ENCODE measurements at regions not wholly inside any gene's neighbourhood (a gene's known extent, or its start where the extent isn't known, plus 50 kb on each side); places are given as distances from the start of the nearest gene placed in this dataset.

DNA sequence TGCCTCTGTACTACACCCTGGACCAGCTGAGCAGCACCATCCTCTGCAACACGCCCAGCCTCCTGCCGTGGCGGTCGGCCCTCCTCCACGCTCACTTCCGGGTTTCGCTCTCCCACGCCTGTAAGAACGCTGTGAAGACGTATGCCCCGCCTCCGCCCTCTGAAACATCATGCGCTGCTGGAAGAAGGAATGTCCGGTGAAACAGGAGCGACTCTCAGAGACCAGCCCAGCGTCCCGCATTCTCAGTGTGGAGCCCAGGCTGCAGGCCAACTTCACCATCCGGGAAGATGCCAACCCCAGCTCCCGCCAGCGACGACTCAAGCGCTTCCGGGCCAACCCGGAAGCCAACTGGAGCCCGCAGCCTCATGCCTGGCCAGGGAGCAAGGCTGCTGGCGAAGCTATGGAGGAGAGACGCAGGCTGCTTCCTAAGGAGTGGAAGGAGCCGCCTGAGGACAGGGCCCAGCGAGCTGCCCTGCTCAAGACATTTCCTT lies 186.1 kb upstream of the SLITRK2 start:
- no peak for DNase-seq (ENCODE audit: low read depth)

DNA sequence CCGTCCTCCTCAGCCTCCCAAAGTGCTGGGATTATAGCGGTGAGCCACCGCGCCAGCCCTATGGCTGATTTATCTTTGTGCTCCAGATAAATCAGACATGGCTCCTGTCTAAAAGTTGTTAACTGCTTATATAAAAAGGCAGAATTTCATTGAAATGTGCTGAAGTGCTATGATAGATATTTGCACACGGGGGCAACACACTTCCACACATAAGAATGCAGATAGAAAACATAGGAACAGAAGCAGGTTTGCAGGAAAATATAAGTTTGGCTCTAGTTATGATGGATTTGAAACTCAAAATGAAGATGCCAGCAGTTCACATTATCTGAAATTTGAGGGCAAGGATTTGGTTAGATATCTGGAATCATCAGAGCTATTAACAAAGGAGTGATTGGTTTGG lies 163.1 kb upstream of the SLITRK2 start:
- DNase-seq (ENCODE audit: low read depth): no peak

DNA sequence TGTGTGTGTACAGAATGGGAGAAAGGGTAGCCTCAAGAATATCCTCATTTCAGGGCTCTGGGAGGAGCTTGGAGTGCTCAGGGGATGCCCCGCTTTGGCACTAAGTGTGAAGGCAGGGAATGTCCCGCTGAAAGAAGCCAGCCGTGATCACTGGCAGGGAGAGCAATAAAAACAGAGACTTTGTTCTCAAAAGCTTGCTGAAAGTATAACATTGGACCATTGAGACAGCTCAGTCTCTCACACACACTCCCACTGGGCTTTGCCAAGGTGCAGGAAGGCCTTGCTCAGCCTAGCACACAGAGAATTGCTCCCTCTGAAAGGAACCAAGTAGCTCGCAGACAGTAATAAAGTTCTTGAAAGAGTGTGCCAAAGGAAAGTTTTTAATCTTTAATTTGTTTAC lies 143.8 kb upstream of the SLITRK2 start:
- no peak for DNase-seq (ENCODE audit: low read depth)

DNA sequence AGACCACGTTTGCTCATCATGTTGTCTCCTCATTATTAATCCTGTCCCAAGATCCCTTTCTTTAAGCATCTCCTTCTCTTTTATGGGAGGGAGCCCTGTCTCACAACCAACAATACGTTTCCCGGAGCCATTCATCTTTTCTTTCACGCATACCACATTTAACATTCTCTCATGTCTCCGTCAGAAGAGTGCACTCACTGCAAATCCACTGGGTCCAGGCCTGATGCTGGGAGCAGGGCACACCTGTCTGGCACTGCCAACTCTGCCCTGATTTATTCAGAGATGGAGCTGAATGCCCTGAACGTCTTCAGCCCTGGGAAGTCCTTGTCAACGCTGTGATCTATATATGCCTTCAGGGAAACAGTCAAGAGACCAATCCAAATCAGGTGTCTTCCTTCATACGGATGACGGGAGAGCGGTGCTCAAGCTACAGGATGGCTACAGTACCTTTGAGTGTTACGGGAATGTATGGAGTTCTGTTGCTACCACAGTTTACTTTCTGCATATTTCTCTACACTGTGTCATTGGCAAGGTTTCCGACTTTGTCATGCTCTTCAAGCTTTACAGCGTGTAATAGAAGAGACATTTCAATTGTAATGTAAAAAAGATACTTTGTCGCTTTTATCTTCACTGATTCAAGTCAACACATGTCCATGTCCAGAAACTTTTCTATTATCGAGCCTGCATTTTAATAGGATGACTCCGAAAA lies 140.4 kb upstream of the SLITRK2 start:
- DNase-seq (ENCODE audit: low read depth): no peak

DNA sequence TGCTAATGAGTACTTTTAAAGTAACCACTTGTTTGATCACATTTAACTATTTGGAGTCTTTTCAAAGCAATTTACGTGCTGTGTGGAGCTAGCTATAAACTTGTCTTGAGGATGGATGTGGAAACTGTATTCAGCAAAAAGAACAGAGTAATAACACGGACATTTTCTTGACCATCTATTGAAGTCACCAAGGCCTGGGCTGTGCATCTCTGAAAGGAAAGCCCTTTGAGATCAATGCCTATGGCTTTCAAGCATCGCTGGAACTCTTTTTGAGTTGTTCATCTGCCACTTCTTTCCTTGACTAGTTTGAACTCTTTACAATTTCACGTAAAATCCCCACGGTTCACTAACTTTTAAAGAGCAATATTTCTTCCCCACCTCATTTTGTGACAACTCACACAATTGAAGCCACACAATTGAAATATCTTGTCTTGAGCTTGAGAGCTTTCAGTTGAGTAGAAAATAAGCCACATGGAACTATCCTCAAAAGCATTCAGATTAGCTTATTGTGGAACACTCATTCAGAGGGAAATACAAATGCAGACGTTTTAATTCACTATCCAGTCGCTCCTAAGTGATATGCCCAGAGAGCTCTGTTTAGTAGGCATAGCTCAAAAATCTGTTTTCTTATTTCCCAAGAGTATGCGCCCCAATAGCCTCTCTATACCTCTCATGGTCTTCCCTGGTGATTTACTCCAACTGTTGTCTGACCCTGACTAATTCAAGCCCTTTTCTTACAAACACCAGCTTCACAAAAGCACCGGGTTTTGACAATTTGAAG lies 134.9 kb upstream of the SLITRK2 start:
- no peak for DNase-seq (ENCODE audit: low read depth)

DNA sequence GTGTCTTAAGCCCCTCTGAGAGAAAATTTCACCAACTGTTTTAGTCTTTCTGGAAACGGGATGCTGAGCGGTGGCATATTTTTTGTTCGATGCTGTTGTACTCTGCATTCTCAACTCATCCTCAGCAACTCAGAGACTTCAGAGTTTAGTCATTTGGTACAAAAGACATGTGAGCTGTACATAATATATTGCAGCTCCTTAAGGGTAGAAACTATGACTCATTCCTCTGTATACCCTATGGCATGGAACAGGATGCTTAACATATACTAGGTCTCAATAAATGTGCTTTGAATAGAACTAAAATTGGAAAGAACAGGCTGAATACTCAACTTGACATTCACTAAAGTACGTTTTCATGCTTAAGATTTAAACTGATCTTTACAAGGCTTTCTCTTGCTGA lies 130.5 kb upstream of the SLITRK2 start:
- DNase-seq (ENCODE audit: low read depth): no peak

DNA sequence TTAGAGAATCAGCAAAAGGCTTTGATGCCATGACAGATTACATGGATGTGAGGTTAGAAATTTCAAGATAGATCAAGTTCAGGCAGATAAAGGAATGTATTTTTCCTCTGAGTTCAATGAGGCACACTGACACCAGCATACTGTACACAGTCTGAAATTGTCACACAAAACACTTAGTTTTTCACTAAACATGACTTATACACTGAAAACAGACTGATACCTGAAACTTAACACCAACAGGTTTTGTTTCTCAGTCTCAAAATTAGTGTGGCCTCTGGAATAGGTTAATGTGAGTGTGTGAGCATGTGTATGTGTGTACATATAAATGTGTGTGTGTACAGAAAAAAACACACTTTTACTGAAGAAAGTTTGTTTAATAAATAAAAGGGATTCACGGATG lies 129.9 kb upstream of the SLITRK2 start:
- no peak for DNase-seq (ENCODE audit: low read depth)

DNA sequence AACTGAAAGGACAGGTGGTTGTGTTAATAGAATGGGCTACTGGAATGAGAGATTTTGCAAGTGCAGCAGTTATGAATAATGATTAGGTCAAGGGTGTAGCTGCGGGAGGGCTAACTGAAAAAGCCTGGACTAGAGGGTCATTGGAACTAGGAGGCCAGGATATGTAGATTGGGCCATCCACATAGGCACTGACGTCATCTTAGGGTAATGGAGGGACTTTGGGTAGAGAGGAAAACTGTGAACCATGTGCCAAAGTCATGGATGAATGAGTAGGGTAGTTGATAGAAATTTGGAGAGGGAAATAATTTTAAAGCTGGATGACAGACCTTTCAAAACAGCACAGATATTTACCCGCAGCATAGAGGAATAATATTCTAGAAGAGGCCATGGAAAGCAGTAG lies 123.6 kb upstream of the SLITRK2 start:
- DNase-seq (ENCODE audit: low read depth): no peak

DNA sequence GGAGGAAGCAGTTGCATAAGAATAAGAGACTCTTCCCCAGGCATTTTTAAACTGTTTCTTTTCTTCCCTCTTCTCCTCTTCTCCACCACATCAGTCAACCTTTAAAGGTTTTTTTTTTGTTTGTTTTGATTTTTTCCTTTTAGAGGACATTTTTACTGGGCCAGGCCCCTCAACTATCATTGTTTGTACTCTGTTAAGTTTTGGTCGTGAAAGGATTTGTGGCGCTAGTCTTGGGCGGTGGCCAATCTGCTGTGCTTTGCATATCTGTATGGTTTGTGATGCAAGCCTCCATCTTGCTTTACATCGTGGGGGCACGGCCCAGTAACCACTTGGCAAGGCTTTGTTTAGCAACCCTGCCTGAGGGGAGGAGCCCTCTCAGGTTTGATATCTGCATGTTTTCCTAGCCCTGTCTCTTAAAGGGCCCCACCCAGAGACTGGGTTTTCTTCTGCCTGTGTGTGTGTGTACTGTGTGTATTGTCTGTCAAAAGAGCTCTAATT lies 101.9 kb upstream of the SLITRK2 start:
- DNase-seq (ENCODE audit: low read depth): no peak

DNA sequence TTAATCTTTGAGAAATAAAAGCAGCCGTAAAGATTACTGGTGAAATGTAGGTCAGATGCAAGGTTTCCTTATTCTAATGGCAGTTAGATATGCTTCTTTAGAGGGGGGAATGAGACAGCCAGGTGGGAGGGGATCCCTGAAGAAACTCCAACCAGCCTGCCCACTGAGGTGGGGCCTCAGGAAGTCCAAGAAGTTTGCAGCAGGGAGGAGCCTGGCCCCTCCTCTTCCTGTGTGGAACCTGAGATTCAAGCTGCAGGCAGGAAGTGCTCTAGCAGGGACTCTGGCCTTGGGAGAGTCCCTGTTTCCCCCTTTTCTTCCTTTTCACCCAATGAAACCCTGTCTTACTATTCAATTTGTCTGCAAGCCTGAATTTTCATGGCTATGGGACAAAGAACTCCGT lies 101.4 kb upstream of the SLITRK2 start:
- DNase-seq (ENCODE audit: low read depth): no peak

DNA sequence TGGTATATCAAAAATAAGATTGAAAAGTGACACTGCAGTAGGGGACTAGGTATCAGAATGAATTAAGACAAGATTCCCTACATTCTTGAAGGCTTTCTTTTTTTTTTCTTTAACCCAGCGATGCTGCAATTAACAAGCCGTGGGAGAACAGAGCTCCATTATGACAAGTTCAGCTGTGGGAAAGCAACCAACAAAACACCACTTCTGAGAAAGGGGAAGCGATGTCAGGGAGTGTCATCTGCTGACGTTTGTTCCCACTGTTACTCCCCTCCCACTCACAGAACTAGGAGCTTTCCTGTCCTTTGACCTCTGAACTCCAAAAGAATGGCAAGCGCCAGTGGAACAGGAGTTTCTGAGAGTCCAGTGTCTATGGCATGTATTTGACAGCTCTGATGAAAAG lies 90.2 kb upstream of the SLITRK2 start:
- DNase-seq (ENCODE audit: low read depth): no peak

DNA sequence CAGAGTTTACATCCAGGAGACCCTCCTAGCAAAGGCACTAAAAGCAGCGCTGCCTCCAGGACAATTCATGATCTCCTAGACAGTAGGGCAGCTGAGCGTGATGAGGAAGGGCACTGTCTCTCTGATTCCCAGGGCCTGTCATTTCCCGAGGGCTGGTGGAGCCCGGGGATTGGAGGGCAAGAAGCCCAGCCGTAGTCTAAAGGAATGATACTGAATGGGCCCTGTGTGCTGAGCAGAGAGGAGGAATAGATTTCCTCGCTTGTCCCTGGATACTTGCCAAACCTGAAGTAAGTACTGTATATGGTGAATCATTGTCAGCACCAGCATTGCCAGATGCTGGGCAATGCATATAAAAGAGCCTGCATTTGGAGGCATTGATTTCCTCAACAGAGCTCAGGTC lies 88.0 kb upstream of the SLITRK2 start:
- no peak for DNase-seq (ENCODE audit: low read depth)

DNA sequence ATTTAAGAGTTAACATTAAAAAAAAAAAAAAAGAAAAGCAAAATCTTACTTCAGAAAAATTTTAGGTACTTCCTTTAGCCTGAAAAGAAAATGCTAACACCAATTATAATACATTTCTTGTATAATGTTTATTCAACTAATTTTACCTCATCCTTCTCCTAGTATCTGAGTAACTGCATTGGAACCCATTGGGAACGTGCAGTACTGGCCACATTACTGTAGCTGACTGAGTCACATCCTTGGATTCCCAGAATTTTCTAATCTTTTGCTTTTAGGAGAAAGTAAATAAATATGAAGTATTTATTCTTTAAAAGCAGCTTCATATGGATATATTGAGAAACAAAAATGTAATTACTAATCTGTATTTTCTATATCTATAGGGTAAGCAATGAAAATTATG lies 82.6 kb upstream of the SLITRK2 start:
- no peak for DNase-seq (ENCODE audit: low read depth)

DNA sequence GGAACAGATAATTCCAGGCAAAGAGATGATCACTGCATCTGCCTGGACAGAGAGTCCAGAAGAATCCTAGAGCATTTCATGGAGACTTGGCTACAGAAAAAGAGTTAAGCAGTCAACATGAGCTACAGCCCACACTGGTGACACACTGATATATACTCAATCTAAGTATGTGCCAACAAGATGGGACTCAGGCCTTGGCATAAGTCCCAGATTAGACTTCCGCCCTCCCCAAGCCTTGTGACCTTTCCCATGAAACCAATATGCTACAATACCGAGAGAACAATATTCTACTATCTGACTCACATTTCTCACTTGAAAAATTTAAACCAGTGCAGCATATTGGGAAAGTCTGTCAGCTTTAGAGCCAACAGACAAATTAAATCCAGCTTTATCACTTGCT lies 65.7 kb upstream of the SLITRK2 start:
- DNase-seq (ENCODE audit: low read depth): no peak

All from amniotic epithelial cell (primary cell).